ENCODE measurements at regions not wholly inside any gene's neighbourhood (a gene's known extent, or its start where the extent isn't known, plus 50 kb on each side); places are given as distances from the start of the nearest gene placed in this dataset.

DNA sequence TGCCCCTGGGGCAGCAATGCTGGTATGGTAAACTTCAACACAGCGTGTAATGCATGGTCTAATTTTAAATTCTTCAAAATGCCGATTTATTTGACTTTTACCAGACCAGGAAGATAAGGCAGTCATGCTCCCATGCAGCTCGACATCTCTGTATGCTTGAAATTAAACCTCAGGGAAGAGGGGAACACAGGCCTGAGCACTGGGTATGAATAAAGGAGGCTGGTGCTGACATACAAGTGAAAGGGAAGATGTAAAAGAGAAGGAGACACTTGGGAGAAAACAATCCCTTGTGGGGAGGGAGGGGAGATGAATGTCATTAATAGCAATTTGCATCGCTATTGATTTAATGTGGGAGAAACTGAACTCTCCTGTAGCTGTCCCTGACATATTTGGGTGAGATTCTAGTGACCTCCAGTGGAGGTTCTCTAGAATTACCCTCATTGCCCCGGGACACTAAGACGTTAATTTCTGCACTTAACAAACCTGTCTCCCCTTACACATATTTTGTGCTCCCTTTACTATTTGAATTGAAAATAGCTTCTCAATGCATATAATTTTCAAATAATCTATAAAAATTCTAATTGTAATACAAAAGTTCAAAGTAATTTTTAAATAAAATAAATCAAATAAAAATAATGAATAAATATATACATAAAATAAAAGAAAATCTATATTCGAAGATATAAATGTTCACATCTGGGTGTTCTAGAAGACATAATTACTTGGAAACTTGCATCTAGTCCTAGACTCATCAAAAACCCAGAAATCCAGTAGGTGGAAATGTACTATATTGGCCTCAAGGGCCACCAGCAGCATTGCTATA, 283.1 kb downstream of the LMX1A start:
- no peak for DNase-seq (ENCODE audit: low spot score)

DNA sequence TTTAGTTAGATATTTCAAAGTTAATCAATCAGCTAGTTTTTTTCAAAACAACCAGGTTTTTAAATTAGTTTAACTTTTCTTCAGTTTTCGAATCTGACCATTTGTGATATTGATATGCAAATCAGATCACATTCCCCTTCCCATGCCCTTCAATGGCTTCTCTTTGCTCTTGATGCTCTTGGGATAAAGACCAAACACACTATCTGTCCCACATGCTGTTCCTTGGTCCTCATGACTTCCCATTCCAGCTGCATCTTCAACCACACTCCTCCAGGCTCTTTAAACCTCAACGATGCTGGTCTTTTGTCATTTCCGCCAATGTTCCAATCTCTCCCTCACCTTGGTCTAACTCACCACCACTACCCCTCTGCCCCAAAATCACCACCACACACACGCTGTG, 285.8 kb downstream of the LMX1A start:
- DNase-seq (ENCODE audit: low spot score), result no peak

DNA sequence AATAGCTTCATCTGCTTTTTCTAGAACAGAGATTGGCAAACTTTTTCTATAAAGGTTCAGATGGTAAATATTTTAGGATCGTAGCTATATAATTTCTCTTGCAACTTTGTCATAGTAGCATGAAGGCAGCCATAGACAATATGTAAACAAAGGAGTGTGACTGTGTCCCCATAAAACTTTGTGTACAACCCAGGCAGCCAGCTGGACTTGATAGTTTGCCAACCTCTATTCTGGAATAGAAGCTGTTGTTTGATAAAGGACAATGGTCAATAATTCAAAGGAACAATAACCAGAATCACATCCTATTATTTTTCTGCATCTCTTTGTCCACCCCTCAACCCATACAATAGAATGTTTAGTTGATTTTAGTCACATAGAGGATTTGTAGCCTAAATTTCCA, 286.7 kb downstream of the LMX1A start:
- no peak for DNase-seq (ENCODE audit: low spot score)

DNA sequence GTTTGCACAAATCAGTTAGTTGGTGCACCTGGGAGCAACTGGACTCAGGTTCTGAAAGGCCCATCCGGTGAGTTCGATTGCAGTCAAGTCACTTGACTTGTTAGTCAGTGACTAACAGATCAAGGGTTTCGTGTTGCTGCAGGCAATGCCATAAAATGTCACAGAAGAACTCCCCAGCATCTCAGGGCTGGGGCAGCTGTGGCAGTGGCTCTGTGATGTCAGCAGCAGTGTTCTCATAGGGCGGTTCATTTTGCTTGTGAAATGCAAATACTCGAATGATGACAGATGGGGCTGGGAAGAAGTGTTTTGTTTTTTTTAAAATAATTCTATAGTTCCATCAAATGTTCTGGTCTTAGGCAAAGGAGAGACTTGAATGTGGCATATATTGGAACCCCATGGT, 287.8 kb downstream of the LMX1A start:
- DNase-seq (ENCODE audit: low spot score), result no peak

DNA sequence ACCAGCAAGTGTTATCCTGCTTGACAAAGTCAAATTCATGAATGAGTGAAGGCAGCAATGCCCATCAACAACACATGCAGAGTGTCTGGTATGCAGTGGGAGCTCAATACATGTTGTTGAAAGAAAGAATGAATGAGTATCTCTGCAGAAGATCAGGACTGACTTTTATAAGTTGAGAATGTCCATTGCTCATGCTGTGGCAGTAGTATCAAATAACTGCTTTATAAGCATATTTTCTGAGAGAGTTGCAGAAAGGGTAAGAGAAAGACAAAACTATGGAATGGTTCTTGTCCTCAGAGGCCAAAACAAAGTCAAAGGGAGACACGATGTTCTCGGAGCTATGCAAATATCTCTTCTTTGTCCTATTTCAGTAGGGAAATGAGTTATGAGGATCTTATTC, 288.7 kb downstream of the LMX1A start:
- DNase-seq (ENCODE audit: low spot score), result no peak

DNA sequence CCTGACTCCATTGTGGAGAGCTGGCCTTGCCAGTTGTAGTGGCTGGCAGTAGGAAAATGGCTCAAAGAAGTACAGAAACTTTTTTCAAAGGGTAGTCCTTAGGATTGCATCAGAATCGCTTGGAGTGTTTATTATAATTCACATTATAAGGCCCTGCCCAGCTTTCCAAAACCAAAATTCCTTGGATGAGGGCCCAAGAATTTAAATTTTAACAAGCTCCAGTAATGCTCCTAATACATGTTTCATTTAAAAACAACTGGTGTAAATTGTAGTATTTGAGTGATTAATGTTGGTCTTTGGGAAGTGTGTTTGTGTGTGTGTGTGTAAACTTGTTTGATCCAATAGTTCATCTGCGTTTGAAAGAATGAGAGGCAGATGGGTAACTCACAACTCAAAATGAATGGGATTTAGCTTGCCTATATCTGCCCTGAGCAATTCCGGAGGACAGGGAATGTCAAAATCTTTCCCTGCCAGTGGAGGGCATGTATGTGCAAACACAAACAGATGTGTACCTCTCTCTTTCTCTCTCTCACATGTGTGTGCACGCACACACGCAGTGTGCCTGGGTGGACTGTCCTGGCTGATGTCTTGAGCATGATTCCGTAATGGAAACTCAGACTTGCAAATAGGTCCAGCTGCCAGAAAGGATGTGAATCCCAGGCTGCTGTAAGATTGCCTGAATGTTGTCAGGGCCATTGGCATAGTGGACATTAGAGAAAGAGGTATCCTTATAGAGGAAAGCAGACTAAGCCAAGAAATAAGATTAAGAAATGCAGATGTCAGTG, 293.1 kb downstream of the LMX1A start:
- DNase-seq (ENCODE audit: low spot score), result no peak

DNA sequence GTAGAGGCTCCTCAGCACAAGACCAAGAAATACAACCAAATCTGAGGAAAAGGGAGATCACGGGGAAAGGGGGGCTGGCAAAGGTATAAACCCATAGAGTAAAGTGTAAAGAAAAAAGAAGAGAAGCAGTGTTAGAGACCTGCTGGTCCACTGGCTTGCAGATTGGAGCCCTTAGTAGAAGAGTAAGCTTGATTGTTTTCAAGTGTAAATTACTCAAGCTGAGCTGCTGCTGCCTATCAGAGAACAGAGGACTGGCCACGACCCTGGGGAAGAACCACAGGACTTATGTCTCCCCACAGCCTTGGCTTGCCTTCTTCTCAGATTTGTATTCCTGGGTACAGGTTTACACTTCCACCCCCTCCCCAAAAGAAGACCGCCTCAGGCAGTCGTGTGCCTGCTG, 294.2 kb downstream of the LMX1A start:
- no peak for DNase-seq (ENCODE audit: low spot score)

DNA sequence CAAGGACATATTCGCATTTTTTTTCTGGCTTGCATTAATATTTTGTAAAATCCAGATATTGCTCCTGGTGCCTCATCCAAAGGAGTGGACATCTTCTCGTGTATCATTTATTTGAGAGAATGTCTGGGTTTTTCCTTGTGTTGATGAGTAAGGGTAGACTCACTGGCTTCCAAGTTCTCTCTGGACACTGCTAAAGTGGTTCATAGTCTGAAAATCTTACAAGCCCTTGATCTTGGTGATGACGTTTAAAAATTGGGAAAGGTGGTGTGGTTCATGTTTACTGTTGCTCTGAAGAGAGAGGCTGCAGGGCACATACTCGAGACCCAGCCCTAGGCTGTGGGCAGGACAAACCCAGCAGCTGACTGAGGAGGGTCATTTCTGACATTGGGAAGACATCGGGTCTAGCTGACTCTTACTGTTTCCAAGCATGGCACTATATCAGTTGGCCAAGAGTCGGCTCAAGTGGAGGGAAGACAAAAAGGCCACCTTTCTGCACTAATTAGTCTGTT, 296.2 kb downstream of the LMX1A start:
- no peak for DNase-seq (ENCODE audit: low spot score)

DNA sequence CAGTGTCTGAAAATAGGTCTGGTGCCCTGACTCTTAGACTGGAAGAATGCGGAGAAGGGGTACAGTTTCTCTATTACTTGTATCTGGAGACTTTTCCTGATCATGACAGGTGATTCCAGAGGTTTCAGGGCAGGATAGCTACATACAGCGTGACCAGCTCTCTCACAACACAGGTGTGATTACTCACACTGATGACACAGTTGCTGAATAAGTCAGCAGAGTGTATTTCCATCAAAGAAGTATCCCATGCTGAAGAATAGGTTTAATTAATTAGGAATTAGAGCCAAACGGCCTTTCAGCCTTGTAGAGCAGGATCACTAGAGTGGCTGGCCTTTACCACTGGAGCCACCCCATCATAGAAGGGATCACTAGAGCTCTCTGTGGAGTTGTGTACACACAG, 298.6 kb downstream of the LMX1A start:
- DNase-seq (ENCODE audit: low spot score), result no peak

DNA sequence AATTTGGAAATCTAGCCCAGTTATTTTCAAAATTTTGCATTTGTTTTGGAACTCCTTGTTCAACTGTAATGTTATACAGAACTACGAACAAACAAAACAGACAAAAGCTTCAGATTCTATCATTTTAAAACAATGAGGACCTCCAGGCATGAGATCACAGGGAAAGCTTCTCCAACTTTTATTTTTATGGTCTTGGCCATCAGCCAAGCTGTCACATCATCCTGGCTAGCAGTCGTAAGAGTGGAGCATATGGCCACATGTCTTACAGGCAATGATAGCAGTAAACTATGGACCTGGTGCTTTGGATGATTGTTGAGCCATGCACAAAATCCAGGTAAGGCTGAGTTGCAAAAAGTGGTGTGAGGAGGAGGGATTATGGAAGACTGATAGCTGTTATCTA, 299.6 kb downstream of the LMX1A start:
- DNase-seq (ENCODE audit: low spot score), result no peak

DNA sequence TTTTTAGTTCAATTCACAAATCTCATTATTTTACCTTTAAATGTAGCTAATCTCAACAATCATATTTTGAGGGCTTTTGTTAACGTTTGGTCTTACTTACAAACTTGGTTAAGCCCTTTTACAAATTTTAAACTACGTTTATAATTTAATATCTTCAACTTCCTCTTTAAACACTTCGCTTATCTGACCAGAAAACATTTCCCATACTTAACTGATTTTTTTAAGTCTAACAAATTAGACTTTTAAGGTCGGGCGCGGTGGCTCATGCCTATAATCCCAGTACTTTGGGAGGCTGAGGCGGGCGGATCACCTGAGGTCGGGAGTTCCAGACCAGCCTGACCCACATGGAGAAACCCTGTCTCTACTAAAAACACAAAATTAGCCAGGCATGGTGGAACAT, 300.9 kb downstream of the LMX1A start:
- DNase-seq (ENCODE audit: low spot score), result no peak

DNA sequence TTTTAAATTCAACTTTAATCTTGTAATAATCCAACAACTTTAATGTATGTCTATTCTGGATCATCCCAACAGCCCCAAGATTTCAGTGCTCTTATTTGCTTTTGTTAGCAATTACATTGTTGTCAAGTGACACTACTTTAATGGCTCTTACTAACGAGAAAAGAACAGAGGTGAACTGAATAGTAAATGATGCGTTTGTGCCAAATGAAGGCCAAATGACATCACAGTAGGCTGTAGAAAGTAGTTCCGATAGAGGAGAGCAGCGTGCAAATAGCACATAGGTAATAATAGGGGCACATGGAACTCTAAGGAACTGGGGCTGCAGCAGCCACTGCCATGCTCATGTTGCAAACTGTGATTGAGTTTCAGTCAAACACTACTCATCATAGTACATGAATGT, 301.9 kb downstream of the LMX1A start:
- no peak for DNase-seq (ENCODE audit: low spot score)

DNA sequence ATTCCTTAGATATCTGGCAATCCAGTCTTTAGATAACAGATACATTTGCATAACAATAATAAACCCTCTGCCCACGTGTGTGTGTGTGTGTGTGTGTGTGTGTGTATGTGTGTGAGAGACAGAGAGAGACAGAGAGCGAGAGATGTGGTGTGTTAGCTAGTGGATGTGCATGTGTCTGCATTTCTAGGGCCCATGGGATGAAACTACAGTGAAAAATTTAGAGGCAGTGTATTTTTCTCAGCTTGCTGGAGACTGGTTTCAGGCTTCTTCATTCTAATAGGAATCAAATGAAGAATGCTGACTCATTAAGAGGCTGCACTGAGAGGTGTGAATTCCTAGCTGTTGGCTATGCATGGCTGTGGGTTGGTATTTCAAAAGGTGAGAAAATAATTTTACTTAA, 303.2 kb downstream of the LMX1A start:
- no peak for DNase-seq (ENCODE audit: low spot score)

DNA sequence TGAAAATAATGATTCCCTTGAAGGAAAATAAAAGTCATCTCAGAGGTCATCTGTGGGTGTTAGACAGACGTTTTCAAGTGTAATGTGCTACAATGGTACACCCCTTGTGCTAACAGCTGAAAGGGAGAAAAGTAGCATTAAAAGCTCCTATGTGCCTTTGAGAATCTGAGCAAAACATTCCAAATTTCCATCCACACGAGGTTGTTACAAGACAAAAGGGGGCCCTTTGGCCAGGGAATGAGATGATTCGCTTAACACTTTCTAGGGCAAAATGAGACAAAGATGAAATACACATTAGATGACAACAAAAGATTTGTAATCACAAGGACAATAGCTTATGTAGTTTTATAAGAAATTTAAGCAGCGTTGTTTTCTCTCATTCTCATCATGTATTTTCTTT, 303.6 kb downstream of the LMX1A start:
- no peak for DNase-seq (ENCODE audit: low spot score)

DNA sequence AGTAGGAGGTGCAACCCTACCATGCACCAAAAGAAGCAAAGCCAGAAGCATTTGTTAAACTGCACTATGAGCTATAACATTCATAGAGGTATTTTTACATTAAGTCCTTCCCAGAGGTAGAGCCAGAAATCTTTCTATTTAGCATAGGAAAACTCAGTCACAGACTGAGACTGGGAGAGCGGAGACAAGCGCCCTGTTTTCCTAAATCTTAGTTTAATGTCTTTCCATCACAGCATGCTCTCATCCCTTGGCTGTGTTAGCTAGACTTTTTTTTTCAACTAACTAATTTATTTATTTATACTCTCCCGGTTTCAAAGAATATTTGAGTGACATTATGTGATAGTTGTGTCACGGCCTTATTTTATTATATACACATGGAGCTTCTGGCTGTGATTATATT, 304.1 kb downstream of the LMX1A start:
- no peak for DNase-seq (ENCODE audit: low spot score)

DNA sequence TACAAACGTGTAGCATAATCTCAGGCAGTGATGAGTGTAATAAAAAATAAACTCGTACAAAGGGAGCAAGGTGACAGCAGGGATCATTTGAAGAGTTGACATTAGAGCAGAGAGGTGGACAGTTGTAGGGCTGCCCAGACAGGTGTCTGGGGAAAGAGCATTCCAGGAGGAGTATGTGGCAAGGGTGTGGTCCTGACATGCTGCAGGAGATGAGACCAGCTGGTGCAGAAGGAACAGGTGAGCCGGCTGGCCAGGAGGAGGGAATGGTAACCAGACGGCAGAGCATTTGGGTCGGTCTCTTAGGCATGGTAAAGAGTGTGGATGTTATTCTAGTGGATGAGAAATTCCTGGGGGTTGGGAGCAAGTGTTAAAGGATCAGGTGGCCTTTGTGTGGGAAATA, 306.3 kb downstream of the LMX1A start:
- no peak for DNase-seq (ENCODE audit: low spot score)

DNA sequence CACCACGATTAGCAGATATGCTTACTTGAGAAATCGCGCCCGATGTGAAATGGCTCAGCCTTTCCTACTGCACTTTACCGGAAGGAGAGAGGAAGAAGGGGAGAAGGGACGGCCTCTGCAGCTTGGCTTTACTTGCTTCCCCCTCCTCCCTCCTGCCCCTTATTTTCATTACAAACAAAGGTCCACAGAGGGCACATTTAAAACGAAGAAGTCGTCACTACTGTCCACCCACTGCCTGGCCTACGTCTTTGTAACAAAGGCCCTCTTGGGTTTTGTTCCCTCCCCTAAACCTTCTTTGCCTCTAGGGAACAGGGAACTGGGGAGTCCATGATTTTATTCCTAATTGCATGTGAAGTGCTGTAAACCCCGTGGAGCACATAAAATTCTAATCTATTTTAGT, 308.5 kb downstream of the LMX1A start:
- DNase-seq (ENCODE audit: low spot score), result no peak

DNA sequence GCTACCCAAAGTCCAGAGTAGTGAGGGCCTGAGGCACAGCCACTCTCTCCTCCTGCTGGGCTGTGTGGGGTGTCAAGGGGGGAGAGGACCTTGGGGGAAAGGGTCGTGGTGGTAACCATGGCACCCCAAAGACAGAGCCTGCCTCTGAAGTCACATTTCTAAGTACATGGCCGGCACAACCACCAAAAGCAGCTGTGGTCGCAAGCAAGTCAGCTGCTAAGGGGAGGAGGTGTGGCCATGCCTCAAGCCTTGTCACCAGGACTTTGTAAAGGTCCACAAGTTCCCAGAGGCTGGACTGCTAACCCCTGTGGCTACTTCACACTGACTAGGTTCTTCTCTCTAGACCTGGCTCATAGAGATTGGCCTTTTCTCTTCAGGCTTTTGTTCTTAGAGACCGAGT, 310.6 kb downstream of the LMX1A start:
- no peak for DNase-seq (ENCODE audit: low spot score)

DNA sequence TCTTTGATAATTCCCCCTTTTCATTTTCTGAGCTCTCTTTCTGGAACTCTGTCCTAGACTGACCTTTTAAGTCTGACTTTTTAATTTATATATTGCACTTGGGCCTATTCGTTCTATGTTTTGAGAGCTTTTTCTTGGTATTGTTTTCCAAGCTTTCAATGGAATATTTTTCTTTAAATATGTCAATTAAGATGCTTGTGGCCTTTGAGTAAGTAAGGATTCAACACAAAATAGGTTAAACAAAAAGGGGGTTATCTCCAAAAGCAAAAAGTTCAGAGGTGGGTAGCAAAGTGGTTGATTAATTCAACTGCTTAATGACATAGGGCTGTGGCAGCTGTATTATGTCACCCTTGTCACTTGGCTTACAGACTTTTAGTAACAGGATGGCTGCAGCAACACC, 315.9 kb downstream of the LMX1A start:
- DNase-seq (ENCODE audit: low spot score), result no peak

DNA sequence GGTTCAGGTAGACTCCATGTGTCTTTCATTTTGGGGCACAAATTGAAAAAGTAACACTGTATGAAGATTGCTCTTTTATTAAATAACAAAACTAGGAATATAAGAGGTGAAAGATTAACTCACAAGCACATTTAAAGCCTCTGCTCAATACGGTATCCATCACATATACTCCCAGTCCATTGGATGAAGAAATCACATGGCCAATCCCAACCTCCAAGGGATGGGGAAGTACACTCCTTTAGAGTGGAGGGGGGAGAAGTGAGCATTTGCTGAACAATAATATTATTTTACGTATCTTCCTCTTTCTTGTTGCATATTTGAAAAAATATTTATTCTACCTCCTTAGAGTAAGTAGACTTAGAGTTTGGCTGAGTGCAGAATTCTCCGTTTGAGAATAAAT, 316.5 kb downstream of the LMX1A start:
- no peak for DNase-seq (ENCODE audit: low spot score)

DNA sequence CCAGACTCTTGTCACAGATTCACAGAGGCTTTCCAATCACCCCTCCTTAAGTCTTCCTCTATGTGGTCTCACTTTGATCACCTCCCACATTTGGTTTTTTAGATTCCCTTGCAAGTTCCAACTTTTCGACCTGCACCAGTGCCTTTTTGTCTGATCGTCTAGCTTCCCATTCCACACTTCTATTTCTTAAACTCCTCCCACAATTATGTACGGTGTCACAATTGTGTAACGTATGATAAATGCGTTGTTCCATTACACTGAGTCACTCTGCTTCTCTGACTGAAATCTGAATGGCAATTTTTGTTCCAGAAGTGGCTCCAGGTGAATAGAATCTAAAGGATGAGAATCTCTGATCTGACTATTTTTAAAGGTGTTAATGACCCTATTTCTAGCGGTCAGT, 320.1 kb downstream of the LMX1A start:
- DNase-seq (ENCODE audit: low spot score), result no peak

DNA sequence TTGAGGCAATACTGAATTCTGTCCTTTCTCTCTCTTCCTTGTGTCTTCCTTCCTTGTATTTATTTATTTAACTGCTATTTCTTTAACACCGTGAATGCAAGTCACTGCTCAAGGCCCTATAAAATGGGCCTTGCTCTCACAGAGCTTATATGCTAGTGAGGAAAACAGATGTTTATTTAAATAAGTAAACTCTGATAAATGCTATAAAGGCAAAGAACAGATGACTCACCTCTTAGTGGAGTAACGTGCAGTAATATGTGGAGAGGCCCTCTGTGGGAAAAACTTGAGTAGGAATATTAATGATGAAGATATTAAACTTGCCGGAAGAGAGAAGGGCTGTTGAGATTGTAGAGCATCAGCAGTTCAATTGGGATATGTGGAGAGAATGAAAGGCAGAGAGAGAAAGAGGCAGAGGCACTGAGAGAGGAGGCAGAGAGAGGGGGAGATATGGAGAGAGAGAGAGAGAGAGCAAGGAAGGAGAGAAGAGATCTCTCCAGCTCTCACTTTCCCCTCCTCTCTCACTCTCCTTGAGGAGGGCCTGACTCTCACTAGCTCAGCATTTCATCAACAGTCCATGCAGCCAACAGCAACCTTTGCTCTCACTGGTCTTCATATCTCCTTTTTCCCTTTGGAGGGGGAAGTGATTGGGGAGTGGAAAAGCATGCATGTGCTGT, 322.2 kb downstream of the LMX1A start:
- DNase-seq (ENCODE audit: low spot score), result no peak

DNA sequence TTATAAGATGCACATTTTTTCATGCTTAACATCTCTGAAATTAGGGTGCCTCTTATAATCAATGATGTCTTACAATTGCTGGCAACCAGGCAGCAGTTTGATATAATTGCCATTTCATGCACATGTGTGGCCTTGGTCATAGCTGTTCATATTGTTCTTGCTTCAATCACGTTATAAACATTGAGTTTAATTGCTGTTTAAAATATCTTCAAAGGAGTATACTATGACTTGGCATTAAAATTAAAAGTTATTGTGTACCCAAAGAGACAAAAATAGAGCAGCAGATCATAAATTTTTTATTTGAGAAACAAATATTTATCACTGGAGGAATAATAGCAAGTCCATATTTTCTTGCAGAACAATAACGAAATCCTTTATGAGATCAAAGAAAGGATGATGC, 325.5 kb downstream of the LMX1A start:
- no peak for DNase-seq (ENCODE audit: low spot score)
